Body of pancreas (tissue), 4 donors: ENCODE measurements at regions not wholly inside any gene's neighbourhood (a gene's known extent, or its start where the extent isn't known, plus 50 kb on each side); places are given as distances from the start of the nearest gene placed in this dataset.

Experiments used
- CTCF ChIP-seq, 7 experiments: fragments of 450-650 bp in 4 of 7; fragments of 200-600 bp in 3 of 7; sonication (generic) in 3 of 7; IDR thresholded peaks; one replicate each; pipeline ENCODE4 v1.5.1; 2016 to 2019; ENCODE audit warnings: antibody characterized with exemption in 7 of 7
- POLR2A ChIP-seq, 3 donors: fragments of 450-650 bp; IDR thresholded peaks; one replicate each; pipeline ENCODE4 v1.6.1; 2016; ENCODE audit warnings: antibody characterized with exemption in 3 of 3, mild to moderate bottlenecking in 2 of 3

GRCh38 chr6:67133973-67134372, 1426.9 kb upstream of the EYS start:
- TF ChIP-seq POLR2A (IDR thresholded peaks at IDR 0.05) (no peak), CTCF (IDR thresholded peaks at IDR 0.05) (no peak)
